Lung (tissue), 11 donors: ENCODE measurements at regions not wholly inside any gene's neighbourhood (a gene's known extent, or its start where the extent isn't known, plus 50 kb on each side); places are given as distances from the start of the nearest gene placed in this dataset.

Experiments
- ATAC-seq: fragments of 200-7000 bp; cut with Tn5 transposase; one replicate; pipeline ENCODE4 v1.9.1; 2020; ENCODE audit warnings: moderate number of reproducible peaks; ENCODE audit not compliant: insufficient read depth, low FRiP score
- DNase-seq, 3 donors: peaks; one replicate each; pipeline ENCODE4 v3.0.0-alpha.2; 2013 to 2017
- H3K27ac ChIP-seq, 2 donors: one replicate each; pipeline ENCODE4 v1.5.1; 2013; ENCODE audit warnings: mild to moderate bottlenecking in 2 of 2, moderate library complexity in 2 of 2, control low read depth in 1 of 2, inconsistent platforms in 1 of 2, low read depth in 1 of 2, low read length in 1 of 2
- H3K27me3 ChIP-seq, 3 donors: one replicate each; pipeline ENCODE4 v1.5.1; 2013; ENCODE audit warnings: low read length in 2 of 3; ENCODE audit not compliant: control insufficient read depth in 3 of 3, insufficient read depth in 3 of 3
- H3K36me3 ChIP-seq, 4 donors: one replicate each; pipeline ENCODE4 v1.5.1; 2013; ENCODE audit warnings: low read length in 4 of 4, mild to moderate bottlenecking in 1 of 4, moderate library complexity in 1 of 4; ENCODE audit not compliant: control insufficient read depth in 4 of 4, insufficient read depth in 4 of 4
- H3K4me1 ChIP-seq, 5 donors: one replicate each; pipeline ENCODE4 v1.5.1; 2013; ENCODE audit warnings: low read length in 5 of 5, mild to moderate bottlenecking in 2 of 5, moderate library complexity in 1 of 5; ENCODE audit not compliant: control insufficient read depth in 5 of 5, insufficient read depth in 5 of 5
- H3K4me3 ChIP-seq: one replicate; pipeline ENCODE4 v1.5.1; 2013; ENCODE audit warnings: mild to moderate bottlenecking, control low read depth, moderate library complexity
- H3K9ac ChIP-seq, 2 donors: one replicate each; pipeline ENCODE4 v1.5.1; 2013; ENCODE audit warnings: low read length in 2 of 2, control low read depth in 1 of 2; ENCODE audit not compliant: insufficient read depth in 1 of 2
- H3K9me3 ChIP-seq, 4 donors: one replicate each; pipeline ENCODE4 v1.5.1; 2013; ENCODE audit warnings: low read length in 3 of 4, mild to moderate bottlenecking in 1 of 4, moderate library complexity in 1 of 4; ENCODE audit not compliant: control insufficient read depth in 4 of 4, insufficient read depth in 3 of 4
- WGBS, 2 donors: extraction: QIAGEN DNeasy Blood & Tissue Kit; methylation state at CpG; one replicate each; pipeline ENCODE4 v1.1.7; 2013; 5-methylcytosine and 5-hydroxymethylcytosine counted together
- TF ChIP-seq, protein P1 (sequence below): IDR thresholded peaks from 2 replicates; pipeline ENCODE4 v1.5.1; 2012; ENCODE audit warnings: mild to moderate bottlenecking; ENCODE audit errors: control extremely low read depth, extremely low read depth
- donor health status: control.
- donor health status: control.
- donor health status: Bipolar disorder and iron deficiency.
- donor health status: healthy.
- donor health status: DM: yes; HTN: yes; CAD: no.

DNA sequence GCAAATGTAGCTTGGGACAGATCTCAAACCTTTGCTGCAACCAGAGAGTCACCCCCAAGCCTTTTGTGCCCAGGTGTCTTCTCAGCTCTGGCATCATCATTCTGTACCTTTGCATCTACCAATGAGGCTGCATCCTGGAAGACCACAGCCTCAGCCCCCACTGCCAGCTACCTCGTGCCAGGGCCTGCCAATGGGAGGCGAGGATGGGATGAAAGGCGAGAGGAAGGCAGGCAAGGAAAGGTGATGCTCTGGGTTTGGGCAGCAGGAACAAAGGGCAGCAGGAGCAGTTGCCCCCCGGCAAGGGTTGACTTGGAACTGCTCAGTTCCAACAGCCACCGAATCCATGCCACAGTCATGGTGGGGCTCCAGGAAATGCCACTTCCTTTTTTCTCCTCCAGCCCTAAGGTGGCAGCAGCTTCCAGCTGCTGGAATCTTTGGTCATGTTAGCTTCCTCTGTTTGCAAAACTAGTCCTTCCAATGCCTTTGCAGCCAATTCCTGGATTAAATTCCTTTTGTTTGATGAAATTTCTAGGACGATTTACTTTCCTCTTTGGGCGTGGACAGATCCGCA is 651.6 kb downstream of the NPHP4 start:
- no peaks in the 10 kb centered on the region for H3K27me3 ChIP-seq
- H3K4me3 ChIP-seq, result no peak overlapping the region
- TF ChIP-seq, protein P1, sequence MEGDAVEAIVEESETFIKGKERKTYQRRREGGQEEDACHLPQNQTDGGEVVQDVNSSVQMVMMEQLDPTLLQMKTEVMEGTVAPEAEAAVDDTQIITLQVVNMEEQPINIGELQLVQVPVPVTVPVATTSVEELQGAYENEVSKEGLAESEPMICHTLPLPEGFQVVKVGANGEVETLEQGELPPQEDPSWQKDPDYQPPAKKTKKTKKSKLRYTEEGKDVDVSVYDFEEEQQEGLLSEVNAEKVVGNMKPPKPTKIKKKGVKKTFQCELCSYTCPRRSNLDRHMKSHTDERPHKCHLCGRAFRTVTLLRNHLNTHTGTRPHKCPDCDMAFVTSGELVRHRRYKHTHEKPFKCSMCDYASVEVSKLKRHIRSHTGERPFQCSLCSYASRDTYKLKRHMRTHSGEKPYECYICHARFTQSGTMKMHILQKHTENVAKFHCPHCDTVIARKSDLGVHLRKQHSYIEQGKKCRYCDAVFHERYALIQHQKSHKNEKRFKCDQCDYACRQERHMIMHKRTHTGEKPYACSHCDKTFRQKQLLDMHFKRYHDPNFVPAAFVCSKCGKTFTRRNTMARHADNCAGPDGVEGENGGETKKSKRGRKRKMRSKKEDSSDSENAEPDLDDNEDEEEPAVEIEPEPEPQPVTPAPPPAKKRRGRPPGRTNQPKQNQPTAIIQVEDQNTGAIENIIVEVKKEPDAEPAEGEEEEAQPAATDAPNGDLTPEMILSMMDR, result no peak
- no peak overlapping the region for H3K9ac ChIP-seq
- no peaks in the 10 kb centered on the region for H3K4me1 ChIP-seq
- H3K36me3 ChIP-seq, result no peaks in the 10 kb centered on the region
- H3K27ac ChIP-seq, result no peak overlapping the region
- no peak for ATAC-seq
- 81 to 82% methylated on average over 8 of the region's 8 CpGs for WGBS, 2 donors
- no peak for DNase-seq
- no peaks in the 10 kb centered on the region for H3K9me3 ChIP-seq

DNA sequence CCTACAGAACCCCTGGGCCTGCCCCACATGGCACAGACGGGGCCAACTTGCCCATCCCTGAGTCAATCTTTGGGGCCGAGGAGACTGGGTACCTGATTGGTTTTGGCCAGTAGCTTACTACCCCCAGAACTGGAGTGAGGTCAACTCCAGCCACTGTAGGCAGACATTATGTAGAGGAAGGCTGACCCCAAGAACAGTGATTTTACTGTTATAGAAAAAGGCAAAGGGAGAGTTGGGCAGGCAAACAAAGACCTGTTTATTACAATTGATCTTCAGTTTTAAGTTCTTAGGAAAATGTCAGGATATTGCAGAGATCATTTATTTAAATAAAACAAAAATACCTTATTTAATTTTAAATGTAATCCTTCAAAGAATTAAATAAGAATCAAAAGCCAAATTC is 653.8 kb downstream of the NPHP4 start:
- Histone ChIP-seq H3K4me3 (no peak overlapping the region), H3K4me1 (no peaks in the 10 kb centered on the region), H3K9me3 (no peaks in the 10 kb centered on the region), H3K27me3 (no peaks in the 10 kb centered on the region), H3K36me3 (no peaks in the 10 kb centered on the region), H3K9ac (no peak overlapping the region), H3K27ac (no peak overlapping the region)
- TF ChIP-seq, protein P1, result no peak
- no peak for ATAC-seq
- DNase-seq, result no peak
- 84 to 91% methylated on average over 2 of the region's 2 CpGs for WGBS, 2 donors

DNA sequence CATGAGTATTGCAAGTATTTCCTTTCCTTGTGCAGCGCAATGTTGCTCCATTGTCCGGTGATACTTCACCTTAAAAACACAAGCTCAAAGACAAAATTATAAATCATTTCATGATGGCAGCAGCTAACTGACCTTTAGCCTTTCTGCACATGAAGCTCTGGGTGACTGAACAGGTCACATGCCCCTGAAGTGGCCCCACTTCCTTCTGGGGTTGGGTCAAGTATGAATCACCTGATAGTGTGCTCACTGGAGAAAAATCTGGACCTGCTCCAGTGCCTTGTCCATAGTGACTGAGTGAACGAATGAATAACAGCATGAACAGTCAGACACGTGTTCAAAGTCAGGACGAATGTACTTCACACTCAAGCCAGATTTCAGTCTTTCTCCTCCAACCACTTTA is 658.9 kb downstream of the NPHP4 start:
- Histone ChIP-seq H3K36me3 (no peaks in the 10 kb centered on the region), H3K27me3 (no peaks in the 10 kb centered on the region), H3K9me3 (peaks cover 0 to 2% (median 0%) of the 10 kb centered on the region in 4 donors), H3K9ac (no peak overlapping the region), H3K4me1 (no peaks in the 10 kb centered on the region), H3K4me3 (no peak overlapping the region), H3K27ac (no peak overlapping the region)
- ATAC-seq (no peak), DNase-seq (no peak)
- TF ChIP-seq, protein P1, result no peak
- 66 to 82% methylated on average over 5 of the region's 5 CpGs for WGBS, 2 donors

GRCh38 chr1:5331101-5331500 is 661.1 kb downstream of the NPHP4 start:
- H3K4me1 ChIP-seq, result no peaks in the 10 kb centered on the region
- H3K9ac ChIP-seq, result no peak overlapping the region
- no peak overlapping the region for H3K27ac ChIP-seq
- H3K4me3 ChIP-seq, result no peak overlapping the region
- 83% methylated on average over 5 to 6 of the region's 6 CpGs for WGBS, 2 donors
- no peaks in the 10 kb centered on the region for H3K27me3 ChIP-seq
- no peaks in the 10 kb centered on the region for H3K36me3 ChIP-seq
- peaks cover 0 to 10% (median 0%) of the 10 kb centered on the region in 4 donors for H3K9me3 ChIP-seq
- TF ChIP-seq, protein P1, result no peak
- no peak for DNase-seq
- ATAC-seq, result no peak
